HEK293 (cell line): ENCODE measurements at regions not wholly inside any gene's neighbourhood (a gene's known extent, or its start where the extent isn't known, plus 50 kb on each side); places are given as distances from the start of the nearest gene placed in this dataset.

Experiments
- CTCF ChIA-PET: fragments of 350-600 bp; formaldehyde crosslinking; extraction: SDS; loops from one replicate; lab custom pipeline; 2021; ENCODE audit warnings: antibody characterized with exemption; lab: Yijun Ruan, JAX
- POLR2A ChIA-PET: fragments of 300-600 bp; formaldehyde crosslinking; extraction: SDS; loops from one replicate; lab custom pipeline; 2020; ENCODE audit warnings: antibody characterized with exemption, inconsistent platforms; lab: Yijun Ruan, JAX
- H3K27ac ChIP-seq: fragments of 200-500 bp; sonication (Bioruptor generic); 2 replicates; pipeline ENCODE4 v1.5.1; 2014; ENCODE audit warnings: low read depth, low read length, control low read depth, inconsistent platforms; ENCODE audit errors: extremely low read depth
- H3K36me3 ChIP-seq, 2 experiments: fragments of 200-500 bp in 1 of 2; sonication (Bioruptor generic) in 1 of 2; 1 replicate in 1 of 2; 2 replicates in 1 of 2; pipeline ENCODE4 v1.5.1; 2014 to 2017; ENCODE audit warnings: inconsistent platforms in 2 of 2, low read length in 2 of 2; ENCODE audit not compliant: control insufficient read depth in 2 of 2, insufficient read depth in 1 of 2
- H3K4me1 ChIP-seq: fragments of 200-500 bp; sonication (Bioruptor generic); 2 replicates; pipeline ENCODE4 v1.5.1; 2014; ENCODE audit warnings: mild to moderate bottlenecking, low read length, inconsistent platforms; ENCODE audit not compliant: control insufficient read depth, insufficient read depth
- H3K4me3 ChIP-seq: 2 replicates; pipeline ENCODE4 v1.5.1; 2011; ENCODE audit warnings: low read depth, mild to moderate bottlenecking, control low read depth, low read length, moderate library complexity
- H3K9me3 ChIP-seq: fragments of 200-500 bp; sonication (Bioruptor generic); 2 replicates; pipeline ENCODE4 v1.5.1; 2014; ENCODE audit warnings: low read depth, low read length, inconsistent platforms; ENCODE audit not compliant: control insufficient read depth, insufficient read depth
- HOXA7 ChIP-seq: sonication (generic); formaldehyde crosslinking; IDR thresholded peaks from 2 replicates; pipeline ENCODE4 v1.8.1; 2022; ENCODE audit warnings: missing genetic modification reagents, borderline replicate concordance
- HOXC10 ChIP-seq: sonication (generic); formaldehyde crosslinking; IDR thresholded peaks from 2 replicates; pipeline ENCODE4 v1.8.1; 2023; ENCODE audit warnings: mild to moderate bottlenecking, missing genetic modification reagents
- HOXD13 ChIP-seq: sonication (generic); formaldehyde crosslinking; IDR thresholded peaks from 2 replicates; pipeline ENCODE4 v1.8.0; 2022; ENCODE audit warnings: missing genetic modification reagents, borderline replicate concordance
- KLF10 ChIP-seq: fragments of 450-650 bp; IDR thresholded peaks from 2 replicates; pipeline ENCODE4 v1.5.1; 2018; ENCODE audit warnings: missing biosample characterization, mild to moderate bottlenecking, missing genetic modification characterization
- REST ChIP-seq: fragments of 450-650 bp; formaldehyde crosslinking; IDR thresholded peaks from 2 replicates; pipeline ENCODE4 v1.5.1; 2016; ENCODE audit warnings: missing biosample characterization, missing genetic modification characterization
- SP7 ChIP-seq: fragments of 450-650 bp; formaldehyde crosslinking; IDR thresholded peaks from 2 replicates; pipeline ENCODE4 v1.5.1; 2016; ENCODE audit warnings: missing biosample characterization, missing genetic modification characterization
- TCF7L2 ChIP-seq: IDR thresholded peaks from 2 replicates; pipeline ENCODE4 v1.6.1; 2011; ENCODE audit warnings: low read depth, mild to moderate bottlenecking, inconsistent platforms, low read length, moderate library complexity, borderline replicate concordance
- TRIM28 ChIP-seq: IDR thresholded peaks from 2 replicates; pipeline ENCODE4 v1.6.1; 2011; ENCODE audit warnings: low read length, control low read depth, borderline replicate concordance
- YY1 ChIP-seq: fragments of 450-650 bp; formaldehyde crosslinking; IDR thresholded peaks from 2 replicates; pipeline ENCODE4 v1.5.1; 2018; ENCODE audit warnings: missing biosample characterization, missing genetic modification characterization
- ZBTB44 ChIP-seq: fragments of 450-650 bp; IDR thresholded peaks from 2 replicates; pipeline ENCODE4 v1.5.1; 2018; ENCODE audit warnings: missing biosample characterization, mild to moderate bottlenecking, missing genetic modification characterization
- ZBTB48 ChIP-seq: fragments of 450-650 bp; formaldehyde crosslinking; IDR thresholded peaks from 2 replicates; pipeline ENCODE4 v1.5.1; 2016; ENCODE audit warnings: missing biosample characterization, missing genetic modification characterization
- ZFP37 ChIP-seq: fragments of 450-650 bp; formaldehyde crosslinking; IDR thresholded peaks from 2 replicates; pipeline ENCODE4 v1.5.1; 2016; ENCODE audit warnings: missing biosample characterization, missing genetic modification characterization
- ZNF133 ChIP-seq: fragments of 450-650 bp; formaldehyde crosslinking; IDR thresholded peaks from 2 replicates; pipeline ENCODE4 v1.5.1; 2016; ENCODE audit warnings: missing biosample characterization, missing genetic modification characterization
- ZNF140 ChIP-seq: fragments of 450-650 bp; formaldehyde crosslinking; IDR thresholded peaks from 2 replicates; pipeline ENCODE4 v1.5.1; 2016; ENCODE audit warnings: missing biosample characterization, missing genetic modification characterization
- ZNF16 ChIP-seq: fragments of 450-650 bp; formaldehyde crosslinking; IDR thresholded peaks from 2 replicates; pipeline ENCODE4 v1.5.1; 2016; ENCODE audit warnings: low read depth, missing biosample characterization, missing genetic modification characterization
- ZNF2 ChIP-seq: fragments of 450-650 bp; formaldehyde crosslinking; IDR thresholded peaks from 2 replicates; pipeline ENCODE4 v1.5.1; 2016; ENCODE audit warnings: missing biosample characterization, missing genetic modification characterization
- ZNF350 ChIP-seq: fragments of 450-650 bp; formaldehyde crosslinking; IDR thresholded peaks from 2 replicates; pipeline ENCODE4 v1.5.0; 2017; ENCODE audit warnings: missing biosample characterization, mild to moderate bottlenecking, missing genetic modification characterization
- ZNF398 ChIP-seq: fragments of 450-650 bp; formaldehyde crosslinking; IDR thresholded peaks from 2 replicates; pipeline ENCODE4 v1.5.1; 2017; ENCODE audit warnings: missing biosample characterization, missing genetic modification characterization
- ZNF433 ChIP-seq: fragments of 450-650 bp; formaldehyde crosslinking; IDR thresholded peaks from 2 replicates; pipeline ENCODE4 v1.5.1; 2016; ENCODE audit warnings: missing biosample characterization, missing genetic modification characterization, low read depth
- ZNF48 ChIP-seq: fragments of 450-650 bp; formaldehyde crosslinking; IDR thresholded peaks from 2 replicates; pipeline ENCODE4 v1.5.1; 2016; ENCODE audit warnings: missing biosample characterization, missing genetic modification characterization
- ZNF544 ChIP-seq: fragments of 450-650 bp; formaldehyde crosslinking; IDR thresholded peaks from 2 replicates; pipeline ENCODE4 v1.5.0; 2017; ENCODE audit warnings: missing biosample characterization, missing genetic modification characterization
- ZNF560 ChIP-seq: fragments of 450-650 bp; formaldehyde crosslinking; IDR thresholded peaks from 2 replicates; pipeline ENCODE4 v1.5.1; 2017; ENCODE audit warnings: missing biosample characterization, missing genetic modification characterization, borderline replicate concordance
- ZNF658 ChIP-seq: fragments of 450-650 bp; formaldehyde crosslinking; IDR thresholded peaks from 2 replicates; pipeline ENCODE4; 2016; ENCODE audit warnings: missing biosample characterization, missing genetic modification characterization
- ZNF791 ChIP-seq: fragments of 450-650 bp; formaldehyde crosslinking; IDR thresholded peaks from 2 replicates; pipeline ENCODE4 v1.5.1; 2016; ENCODE audit warnings: missing biosample characterization, missing genetic modification characterization
- ZSCAN23 ChIP-seq: fragments of 450-650 bp; formaldehyde crosslinking; IDR thresholded peaks from 2 replicates; pipeline ENCODE4 v1.5.1; 2016; ENCODE audit warnings: missing biosample characterization, missing genetic modification characterization
- ZXDB ChIP-seq: fragments of 450-650 bp; formaldehyde crosslinking; IDR thresholded peaks from 2 replicates; pipeline ENCODE4 v1.5.1; 2016; ENCODE audit warnings: missing biosample characterization, missing genetic modification characterization
- TF ChIP-seq, protein P1 (sequence below): fragments of 450-650 bp; formaldehyde crosslinking; IDR thresholded peaks from 2 replicates; pipeline ENCODE4 v1.5.1; 2017; ENCODE audit warnings: missing biosample characterization, missing genetic modification characterization

GRCh38 chr3:110343945-110344344, 727.7 kb upstream of the NECTIN3 start (continued):
- TF ChIP-seq YY1 (tag by site-specific recombination), result no peak
- TF ChIP-seq TCF7L2, result no peak
- TF ChIP-seq ZBTB48, result no peak
- TF ChIP-seq SP7, result no peak
- no peak for TF ChIP-seq ZNF48 (tag by site-specific recombination)
- TF ChIP-seq, protein P1, sequence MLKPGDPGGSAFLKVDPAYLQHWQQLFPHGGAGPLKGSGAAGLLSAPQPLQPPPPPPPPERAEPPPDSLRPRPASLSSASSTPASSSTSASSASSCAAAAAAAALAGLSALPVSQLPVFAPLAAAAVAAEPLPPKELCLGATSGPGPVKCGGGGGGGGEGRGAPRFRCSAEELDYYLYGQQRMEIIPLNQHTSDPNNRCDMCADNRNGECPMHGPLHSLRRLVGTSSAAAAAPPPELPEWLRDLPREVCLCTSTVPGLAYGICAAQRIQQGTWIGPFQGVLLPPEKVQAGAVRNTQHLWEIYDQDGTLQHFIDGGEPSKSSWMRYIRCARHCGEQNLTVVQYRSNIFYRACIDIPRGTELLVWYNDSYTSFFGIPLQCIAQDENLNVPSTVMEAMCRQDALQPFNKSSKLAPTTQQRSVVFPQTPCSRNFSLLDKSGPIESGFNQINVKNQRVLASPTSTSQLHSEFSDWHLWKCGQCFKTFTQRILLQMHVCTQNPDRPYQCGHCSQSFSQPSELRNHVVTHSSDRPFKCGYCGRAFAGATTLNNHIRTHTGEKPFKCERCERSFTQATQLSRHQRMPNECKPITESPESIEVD, result no peak

DNA sequence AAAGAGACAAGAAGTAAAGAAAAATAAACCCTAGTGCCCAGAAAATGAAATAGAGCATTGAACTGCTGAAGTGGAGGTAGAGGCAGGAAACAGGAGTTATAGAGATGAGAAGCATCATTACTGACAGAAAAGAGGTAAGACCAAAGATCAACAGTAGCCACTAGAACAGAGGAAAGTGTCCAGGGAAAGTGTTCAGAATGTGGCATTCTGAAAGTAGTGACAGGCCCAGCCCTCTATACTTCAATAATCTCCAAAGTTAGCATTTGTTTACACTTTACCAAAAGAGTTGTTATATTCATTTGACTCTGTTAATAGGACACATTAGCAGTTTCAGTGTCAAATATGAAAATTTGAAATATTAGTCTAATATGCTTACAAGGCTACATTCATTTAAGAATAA, 727.1 kb upstream of the NECTIN3 start:
- Histone ChIP-seq H3K4me3 (no peak overlapping the region), H3K4me1 (no peaks in the 10 kb centered on the region), H3K9me3 (no peaks in the 10 kb centered on the region), H3K27ac (no peak overlapping the region), H3K36me3 (no peaks in the 10 kb centered on the region)
- ChIA-PET POLR2A (no interaction called here), CTCF (no interaction called here)
- no peak for TF ChIP-seq KLF10
- no peak for TF ChIP-seq ZNF133 (tag by site-specific recombination)
- TF ChIP-seq TRIM28, result no peak
- no peak for TF ChIP-seq ZNF544
- TF ChIP-seq HOXC10 (CRISPR knock-in tag), result no peak
- no peak for TF ChIP-seq REST (tag by site-specific recombination)
- no peak for TF ChIP-seq ZNF2
- TF ChIP-seq ZFP37 (tag by site-specific recombination), result no peak
- no peak for TF ChIP-seq ZNF140 (tag by site-specific recombination)

DNA sequence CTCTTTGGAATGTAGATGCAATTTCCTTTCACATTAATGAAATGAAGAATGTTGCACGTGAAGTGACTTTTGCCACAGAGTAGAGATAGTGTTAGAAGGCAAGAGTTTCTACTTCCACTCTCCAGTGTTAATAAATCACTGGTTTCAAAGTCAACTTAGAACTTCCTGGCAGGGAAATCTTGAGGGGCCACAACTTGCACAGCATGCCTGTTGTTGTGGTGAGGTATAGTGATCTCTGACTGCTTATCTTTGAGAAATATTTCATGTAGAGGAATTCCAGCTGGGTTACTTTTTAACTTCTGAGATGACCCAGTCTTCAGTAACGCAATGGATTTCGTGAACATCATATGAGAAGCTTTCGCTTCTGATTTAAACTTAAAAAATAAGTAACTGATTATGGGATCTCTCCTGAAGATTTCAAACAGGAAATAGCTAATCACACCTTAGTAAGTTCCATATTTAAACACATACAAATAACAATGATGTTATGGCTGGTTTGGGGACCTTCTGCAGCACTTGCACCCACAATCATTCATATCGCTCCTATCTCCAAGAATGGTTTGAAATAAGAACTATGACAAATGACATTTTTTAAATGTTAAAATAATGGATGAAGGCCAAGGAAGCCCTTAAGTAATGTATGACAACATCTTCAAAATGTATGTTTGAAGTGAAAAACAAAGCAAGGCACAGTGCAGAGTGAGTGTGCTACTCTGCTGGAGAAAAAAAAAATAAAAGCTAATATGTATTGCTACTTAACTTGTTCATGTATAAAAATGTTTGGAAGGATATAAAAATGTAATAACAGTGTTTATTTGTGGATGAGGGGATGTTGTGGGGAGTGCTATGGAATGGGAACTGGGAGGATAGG, 726.5 kb upstream of the NECTIN3 start:
- no peaks in the 10 kb centered on the region for H3K9me3 ChIP-seq
- no peaks in the 10 kb centered on the region for H3K36me3 ChIP-seq
- H3K4me3 ChIP-seq, result no peak overlapping the region
- no peaks in the 10 kb centered on the region for H3K4me1 ChIP-seq
- no peak overlapping the region for H3K27ac ChIP-seq
- POLR2A ChIA-PET, result no interaction called here
- CTCF ChIA-PET, result no interaction called here
- TF ChIP-seq ZNF398 (tag by site-specific recombination) (no peak), ZSCAN23 (no peak), HOXD13 (CRISPR knock-in tag) (no peak), ZNF560 (tag by site-specific recombination) (no peak), ZBTB44 (no peak), ZNF791 (tag by site-specific recombination) (no peak), ZFP37 (tag by site-specific recombination) (no peak), ZNF433 (tag by site-specific recombination) (no peak), ZNF16 (no peak), ZXDB (tag by site-specific recombination) (no peak), ZNF350 (tag by site-specific recombination) (no peak), ZNF658 (tag by site-specific recombination) (no peak), HOXA7 (CRISPR knock-in tag) (no peak)
